ENCODE measurements at regions not wholly inside any gene's neighbourhood (a gene's known extent, or its start where the extent isn't known, plus 50 kb on each side); places are given as distances from the start of the nearest gene placed in this dataset.

- Histone ChIP-seq H3K4me1 (ENCODE audit: insufficient read depth, low read length, severe bottlenecking) (no peaks in the 10 kb centered on the region), H3K4me2 (ENCODE audit: low read length) (no peak overlapping the region), H3K27ac (ENCODE audit: low read depth, low read length, poor library complexity, severe bottlenecking) (no peak overlapping the region), H3F3A (ENCODE audit: insufficient read depth, low read length) (no peaks in the 10 kb centered on the region), H2AFZ (ENCODE audit: low read length) (no peak overlapping the region), H3K9me2 (ENCODE audit: low read depth, low read length) (no peaks in the 10 kb centered on the region), H3K36me3 (ENCODE audit: insufficient read depth, low read length) (no peaks in the 10 kb centered on the region), H3K9me3 (ENCODE audit: low read length) (peaks cover 2% of the 10 kb centered on the region; the same call in 1 of the 2 replicates), H3K79me2 (ENCODE audit: insufficient read depth, low read length) (no peaks in the 10 kb centered on the region), H3K9ac (ENCODE audit: low read length) (no peak overlapping the region), H3K4me3 (ENCODE audit: low read depth, low read length, poor library complexity, severe bottlenecking) (no peak overlapping the region), H4K20me1 (ENCODE audit: insufficient read depth, low read length) (no peaks in the 10 kb centered on the region), H3K27me3 (ENCODE audit: insufficient read depth, low read length) (no peaks in the 10 kb centered on the region)
- no peak for TF ChIP-seq CTCF (IDR thresholded peaks at IDR 0.05; ENCODE audit: low read length)
- TF ChIP-seq EZH2 (IDR thresholded peaks at IDR 0.05; ENCODE audit: borderline replicate concordance, low read length) = no peak
Measured at GRCh38 chr11:81725701-81726100, 1008.0 kb downstream of the FAM181B start.

- no peaks in the 10 kb centered on the region for H4K20me1 ChIP-seq (ENCODE audit: insufficient read depth, low read length)
- H3F3A ChIP-seq (ENCODE audit: insufficient read depth, low read length) = no peaks in the 10 kb centered on the region
- H3K36me3 ChIP-seq (ENCODE audit: insufficient read depth, low read length) = no peaks in the 10 kb centered on the region
- no peaks in the 10 kb centered on the region for H3K27me3 ChIP-seq (ENCODE audit: insufficient read depth, low read length)
- no peaks in the 10 kb centered on the region for H3K79me2 ChIP-seq (ENCODE audit: insufficient read depth, low read length)
- TF ChIP-seq EZH2 (IDR thresholded peaks at IDR 0.05; ENCODE audit: borderline replicate concordance, low read length) (no peak), CTCF (IDR thresholded peaks at IDR 0.05; ENCODE audit: low read length) (no peak)
- H3K9me2 ChIP-seq (ENCODE audit: low read depth, low read length) = no peaks in the 10 kb centered on the region
- no peak overlapping the region for H3K4me3 ChIP-seq (ENCODE audit: low read depth, low read length, poor library complexity, severe bottlenecking)
- H3K27ac ChIP-seq (ENCODE audit: low read depth, low read length, poor library complexity, severe bottlenecking) = no peak overlapping the region
- H3K4me2 ChIP-seq (ENCODE audit: low read length) = no peak overlapping the region
- no peaks in the 10 kb centered on the region for H3K9me3 ChIP-seq (ENCODE audit: low read length)
- no peaks in the 10 kb centered on the region for H3K4me1 ChIP-seq (ENCODE audit: insufficient read depth, low read length, severe bottlenecking)
- H2AFZ ChIP-seq (ENCODE audit: low read length) = no peak overlapping the region
- no peak overlapping the region for H3K9ac ChIP-seq (ENCODE audit: low read length)
Measured at GRCh38 chr11:81717695-81718094, 1016.0 kb downstream of the FAM181B start.

GRCh38 chr11:81707881-81708280, 1025.8 kb downstream of the FAM181B start:
- no peak overlapping the region for H3K27ac ChIP-seq (ENCODE audit: low read depth, low read length, poor library complexity, severe bottlenecking)
- H3K9me2 ChIP-seq (ENCODE audit: low read depth, low read length) = no peaks in the 10 kb centered on the region
- H3K36me3 ChIP-seq (ENCODE audit: insufficient read depth, low read length) = no peaks in the 10 kb centered on the region
- H2AFZ ChIP-seq (ENCODE audit: low read length) = no peak overlapping the region
- no peaks in the 10 kb centered on the region for H3F3A ChIP-seq (ENCODE audit: insufficient read depth, low read length)
- H4K20me1 ChIP-seq (ENCODE audit: insufficient read depth, low read length) = no peaks in the 10 kb centered on the region
- no peaks in the 10 kb centered on the region for H3K79me2 ChIP-seq (ENCODE audit: insufficient read depth, low read length)
- H3K9me3 ChIP-seq (ENCODE audit: low read length) = no peaks in the 10 kb centered on the region
- no peak overlapping the region for H3K9ac ChIP-seq (ENCODE audit: low read length)
- no peak for TF ChIP-seq EZH2 (IDR thresholded peaks at IDR 0.05; ENCODE audit: borderline replicate concordance, low read length)
- peak; percentile 42; the same call in 1 of the 2 replicates for TF ChIP-seq CTCF (IDR thresholded peaks at IDR 0.05; ENCODE audit: low read length)
- no peak overlapping the region for H3K4me2 ChIP-seq (ENCODE audit: low read length)
- no peak overlapping the region for H3K4me3 ChIP-seq (ENCODE audit: low read depth, low read length, poor library complexity, severe bottlenecking)
- H3K4me1 ChIP-seq (ENCODE audit: insufficient read depth, low read length, severe bottlenecking) = no peaks in the 10 kb centered on the region
- H3K27me3 ChIP-seq (ENCODE audit: insufficient read depth, low read length) = no peaks in the 10 kb centered on the region

Measured in OCI-LY1 (cell line).